NCI-H526 treated with DMSO at 0.1 percent for 48 hours (cell line): ENCODE measurements at regions not wholly inside any gene's neighbourhood (a gene's known extent, or its start where the extent isn't known, plus 50 kb on each side); places are given as distances from the start of the nearest gene placed in this dataset.

Source experiments
- DNase-seq: peaks from one replicate; lab custom pipeline; 2025; lab: John Stamatoyannopoulos, UW

- DNase-seq: no peak
These were observed 176.1 kb upstream of the NCAM1 start for GRCh38 chr11:112785149-112785548.

DNA sequence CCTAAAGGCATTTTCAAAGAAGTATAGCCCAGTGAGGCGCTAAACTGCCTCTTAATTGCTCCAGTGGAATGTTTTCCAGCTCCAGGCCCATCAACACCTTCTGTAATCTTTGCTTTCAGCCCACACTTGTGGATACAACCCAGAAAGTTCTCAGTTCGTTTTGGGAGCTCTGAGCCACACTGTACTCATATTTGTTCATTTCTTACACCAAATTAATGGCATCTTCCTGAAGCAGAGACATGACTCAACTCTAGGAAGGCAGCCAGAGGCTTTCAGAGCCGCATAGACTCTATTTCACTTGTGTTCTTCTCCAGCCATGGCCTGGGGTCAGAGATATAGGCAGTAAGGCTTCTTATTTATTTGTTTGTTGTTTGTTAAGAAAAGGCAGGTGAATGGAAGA lies 175.5 kb upstream of the NCAM1 start:
- DNase-seq: no peak

DNA sequence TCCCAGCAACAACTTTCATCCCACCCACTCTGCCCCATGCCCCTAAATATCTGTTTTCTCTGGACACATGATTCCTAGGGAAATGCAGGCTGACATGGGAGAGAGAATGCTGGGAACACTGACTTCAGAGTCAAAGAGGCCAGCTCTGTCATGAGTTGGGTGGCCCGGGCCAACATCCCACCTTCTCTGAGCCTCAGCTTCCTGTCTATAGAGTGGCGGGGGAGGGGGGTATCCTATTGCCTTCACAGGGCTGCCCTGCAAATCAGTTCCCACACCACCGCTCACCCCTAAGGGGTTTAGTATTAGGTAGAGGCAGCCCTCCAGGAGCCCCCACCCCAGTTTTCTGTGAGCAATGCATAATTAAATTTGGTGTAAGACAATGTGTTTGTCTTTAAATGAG lies 175.0 kb upstream of the NCAM1 start:
- DNase-seq: no peak

GRCh38 chr11:112786886-112787530 lies 174.2 kb upstream of the NCAM1 start:
- no peak for DNase-seq

- no peak for DNase-seq
These were observed 171.7 kb upstream of the NCAM1 start for GRCh38 chr11:112789481-112789880.

- DNase-seq: no peak
These were observed 170.9 kb upstream of the NCAM1 start for GRCh38 chr11:112790286-112790685.

- DNase-seq: peak; percentile 58
These were observed 169.2 kb upstream of the NCAM1 start for GRCh38 chr11:112792070-112792469.

GRCh38 chr11:112793416-112793815 lies 167.8 kb upstream of the NCAM1 start:
- no peak for DNase-seq

DNA sequence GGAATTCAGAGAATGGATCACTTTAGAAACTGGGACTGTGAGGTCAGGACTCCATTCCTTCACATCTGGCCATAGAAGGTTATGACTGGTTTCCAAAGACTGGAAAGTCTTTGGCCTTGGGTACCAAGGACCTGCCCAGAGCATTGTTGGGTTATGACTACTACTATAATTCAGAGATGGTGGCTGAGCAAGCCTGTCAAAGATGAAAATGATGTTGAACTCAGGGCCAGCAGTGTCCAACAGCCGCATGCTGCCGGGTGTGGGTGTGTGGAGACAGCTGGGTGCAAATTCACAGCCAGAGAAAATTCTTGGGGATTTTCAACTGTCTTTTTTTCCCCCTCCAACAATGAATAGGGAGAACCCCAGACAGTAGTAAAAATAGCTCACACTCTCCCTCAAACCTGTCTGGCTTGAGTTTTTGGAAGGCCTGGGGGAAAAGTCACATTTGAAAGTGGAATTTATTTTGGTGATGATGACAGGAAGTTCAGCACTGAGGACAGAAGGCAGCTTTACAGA lies 166.8 kb upstream of the NCAM1 start:
- no peak for DNase-seq

DNA sequence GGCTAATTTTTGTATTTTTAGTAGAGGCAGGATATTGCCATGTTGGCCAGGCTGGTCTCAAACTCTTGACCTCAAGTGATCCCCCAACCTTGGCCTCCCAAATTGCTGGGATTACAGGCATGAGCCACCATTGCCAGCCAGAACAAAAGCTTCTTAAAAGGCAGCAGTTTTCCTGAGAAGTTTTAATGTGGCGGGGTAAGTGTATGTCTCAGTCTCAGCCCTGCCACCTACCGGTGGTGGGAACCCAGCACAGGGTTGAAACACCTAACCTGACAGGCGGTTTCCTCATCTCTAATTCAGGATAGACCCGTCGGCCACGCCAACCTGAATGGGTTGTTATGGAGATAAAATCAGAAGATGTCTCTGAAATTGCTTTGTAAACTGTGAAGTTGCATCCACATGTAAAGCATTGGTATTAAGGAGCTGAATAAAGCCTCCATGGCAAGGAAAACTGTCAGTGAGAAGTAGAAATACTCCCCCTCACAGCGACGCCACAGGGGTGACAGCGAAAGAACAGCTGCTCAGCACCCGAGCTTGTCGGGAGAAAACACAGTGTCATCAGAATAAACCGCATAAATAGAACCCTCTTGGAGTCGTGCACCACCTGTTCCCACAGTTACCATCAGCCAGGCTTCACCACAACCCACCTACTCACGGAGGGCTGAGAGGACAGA lies 165.9 kb upstream of the NCAM1 start:
- DNase-seq: peak; percentile 55

- DNase-seq: no peak
These were observed 165.1 kb upstream of the NCAM1 start for GRCh38 chr11:112795911-112796649.

DNA sequence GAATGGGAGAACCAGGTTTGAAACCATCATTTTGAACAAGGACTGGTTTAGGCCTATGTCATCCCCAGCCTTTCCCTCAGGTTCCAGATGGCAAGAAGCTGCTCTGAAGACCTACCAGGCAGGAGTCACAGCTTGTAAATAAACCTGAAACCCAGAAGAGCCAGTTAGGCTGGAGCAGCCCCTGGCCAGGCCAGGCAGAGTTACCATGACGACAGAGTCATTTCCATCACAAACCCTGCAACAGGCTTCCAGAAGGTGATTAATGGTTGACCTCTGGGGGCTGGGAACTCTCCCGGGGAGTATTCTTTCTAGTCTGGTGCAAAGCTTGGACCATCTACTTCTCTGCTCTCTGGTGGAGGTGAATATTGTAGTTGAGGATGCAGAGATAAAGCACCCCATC lies 164.1 kb upstream of the NCAM1 start:
- peak; percentile 56 for DNase-seq

DNA sequence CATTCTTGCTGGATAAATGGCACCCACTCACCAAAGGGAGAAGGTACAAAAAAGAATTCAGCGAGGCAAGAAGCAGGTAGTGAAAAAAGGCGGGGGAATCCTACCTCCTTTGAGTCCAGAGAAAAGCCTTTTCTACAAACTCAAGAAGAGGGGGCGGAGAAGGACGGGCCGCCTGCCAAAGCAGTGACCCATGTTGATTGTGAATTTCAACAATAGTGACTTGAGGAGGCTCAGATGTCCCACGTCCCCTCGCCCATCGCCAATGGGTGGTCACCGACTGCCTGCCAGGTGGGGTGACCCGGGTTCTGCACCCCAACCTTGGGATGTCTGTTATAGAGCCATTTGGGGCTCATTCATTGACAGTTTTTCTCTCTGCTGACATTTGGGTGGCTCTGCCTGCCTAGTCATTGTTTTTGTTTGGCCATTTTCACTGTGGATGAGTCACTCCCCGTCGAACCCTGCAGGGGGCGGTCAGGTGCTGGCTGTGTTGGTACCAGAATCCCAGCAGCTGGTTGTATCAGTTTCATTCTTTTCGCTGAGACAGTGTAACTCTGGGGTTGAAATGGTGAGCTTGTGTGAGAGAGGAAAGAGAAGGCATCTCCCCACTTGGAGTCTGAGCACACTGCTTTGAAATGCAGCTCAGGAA lies 163.4 kb upstream of the NCAM1 start:
- peak; percentile 88 for DNase-seq

- no peak for DNase-seq
These were observed 160.0 kb upstream of the NCAM1 start for GRCh38 chr11:112801025-112801816.

- no peak for DNase-seq
These were observed 159.5 kb upstream of the NCAM1 start for GRCh38 chr11:112801817-112802088.

DNA sequence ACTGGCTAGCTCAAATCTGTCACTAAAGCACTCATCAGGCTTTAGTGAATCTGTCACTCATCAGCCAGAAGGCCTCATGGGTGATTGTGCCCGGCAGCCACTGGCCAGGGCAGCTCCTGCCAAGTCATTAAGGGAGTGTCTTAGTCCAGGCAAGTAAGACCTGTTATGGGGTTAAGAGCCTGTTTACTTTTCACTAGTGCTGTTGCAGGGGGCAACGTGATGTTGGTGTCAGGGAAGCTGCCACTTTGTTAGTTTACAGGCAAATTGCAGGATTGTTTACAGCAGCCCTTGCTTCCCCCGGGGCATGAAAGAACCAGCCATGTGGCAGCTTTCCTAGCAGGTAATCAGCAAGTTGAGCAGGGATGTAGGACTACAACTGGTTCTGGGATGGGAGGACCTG lies 155.6 kb upstream of the NCAM1 start:
- peak; percentile 86 for DNase-seq

GRCh38 chr11:112806256-112806655 lies 155.0 kb upstream of the NCAM1 start:
- DNase-seq: no peak

DNA sequence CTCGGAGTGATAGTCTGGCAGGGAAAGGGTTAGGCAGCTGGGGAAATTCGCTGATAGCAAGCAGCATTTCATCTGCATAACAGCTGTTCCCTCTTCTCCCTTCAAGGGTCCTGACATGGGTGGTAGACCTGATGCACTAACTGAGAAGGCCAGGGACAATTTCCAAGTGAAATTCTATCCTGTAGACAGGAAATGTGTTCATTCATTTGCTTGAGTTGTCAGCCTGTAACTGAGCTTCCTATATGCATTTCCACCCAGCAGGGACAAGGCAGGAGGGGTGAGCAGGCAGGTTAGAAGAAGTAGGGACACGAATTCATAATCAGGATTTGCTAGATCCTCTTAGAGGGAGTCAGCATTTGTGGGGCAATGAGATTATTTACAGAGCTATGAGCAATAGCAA lies 154.3 kb upstream of the NCAM1 start:
- peak; percentile 98 for DNase-seq

GRCh38 chr11:112809429-112809828 lies 151.8 kb upstream of the NCAM1 start:
- no peak for DNase-seq

GRCh38 chr11:112810951-112811350 lies 150.3 kb upstream of the NCAM1 start:
- DNase-seq: no peak

DNA sequence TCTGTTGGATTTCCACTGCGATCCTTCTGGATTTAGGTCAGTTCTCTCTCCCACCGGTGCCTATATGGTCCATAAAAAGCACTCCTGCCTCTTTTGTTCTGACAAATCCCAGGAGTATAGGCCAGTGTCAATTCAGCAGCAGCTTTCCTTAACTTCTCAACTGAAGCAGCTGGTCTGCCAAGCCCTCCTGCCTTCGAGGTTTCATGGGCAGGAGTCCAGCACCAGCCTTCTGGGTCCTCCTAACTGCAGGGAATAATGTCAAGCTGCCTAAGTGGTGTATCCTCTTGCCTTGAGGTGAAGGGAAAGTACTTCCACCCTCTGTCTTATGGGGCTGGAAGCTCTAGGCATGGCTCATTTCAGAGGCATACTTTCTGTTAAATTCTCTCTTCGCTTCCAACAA lies 149.4 kb upstream of the NCAM1 start:
- no peak for DNase-seq

- no peak for DNase-seq
These were observed 148.5 kb upstream of the NCAM1 start for GRCh38 chr11:112812729-112813128.
